Transverse colon (tissue), 3 donors: ENCODE measurements at regions not wholly inside any gene's neighbourhood (a gene's known extent, or its start where the extent isn't known, plus 50 kb on each side); places are given as distances from the start of the nearest gene placed in this dataset.

Experiments used
- EP300 ChIP-seq: sonication (generic); formaldehyde crosslinking; IDR thresholded peaks from one replicate; pipeline ENCODE4 v1.6.1; 2017; ENCODE audit warnings: antibody characterized with exemption, low read depth
- POLR2A ChIP-seq: fragments of 450-650 bp; IDR thresholded peaks from one replicate; pipeline ENCODE4 v1.6.1; 2016; ENCODE audit warnings: antibody characterized with exemption, mild to moderate bottlenecking, moderate library complexity
- TF ChIP-seq, protein P1 (sequence below), 5 experiments: fragments of 200-600 bp in 3 of 5; fragments of 450-650 bp in 2 of 5; sonication (generic) in 3 of 5; IDR thresholded peaks; 1 replicate in 2 of 5; 2 replicates in 3 of 5; pipeline ENCODE4 v1.5.1; 2016 to 2017; ENCODE audit warnings: antibody characterized with exemption in 5 of 5, inconsistent platforms in 3 of 5, mild to moderate bottlenecking in 2 of 5, moderate library complexity in 1 of 5

DNA sequence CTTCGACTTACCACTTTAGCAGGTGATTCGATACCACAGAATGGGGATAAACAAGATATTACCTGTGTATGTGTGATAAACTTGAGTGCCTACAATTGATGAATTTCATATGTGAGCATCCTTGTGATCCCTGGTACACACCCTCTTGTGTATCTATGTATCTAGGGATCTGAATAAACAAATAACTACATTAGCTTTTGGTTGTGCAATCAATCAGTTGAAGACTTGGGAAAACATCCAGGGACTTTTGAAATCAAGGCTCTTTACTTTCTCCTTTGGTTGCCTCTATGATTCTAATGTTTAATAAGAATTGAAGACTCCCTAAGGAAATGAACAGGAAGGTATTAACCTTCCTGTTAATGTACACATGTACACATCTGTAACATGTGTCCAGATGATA, 97.3 kb upstream of the DCC start:
- TF ChIP-seq, protein P1, sequence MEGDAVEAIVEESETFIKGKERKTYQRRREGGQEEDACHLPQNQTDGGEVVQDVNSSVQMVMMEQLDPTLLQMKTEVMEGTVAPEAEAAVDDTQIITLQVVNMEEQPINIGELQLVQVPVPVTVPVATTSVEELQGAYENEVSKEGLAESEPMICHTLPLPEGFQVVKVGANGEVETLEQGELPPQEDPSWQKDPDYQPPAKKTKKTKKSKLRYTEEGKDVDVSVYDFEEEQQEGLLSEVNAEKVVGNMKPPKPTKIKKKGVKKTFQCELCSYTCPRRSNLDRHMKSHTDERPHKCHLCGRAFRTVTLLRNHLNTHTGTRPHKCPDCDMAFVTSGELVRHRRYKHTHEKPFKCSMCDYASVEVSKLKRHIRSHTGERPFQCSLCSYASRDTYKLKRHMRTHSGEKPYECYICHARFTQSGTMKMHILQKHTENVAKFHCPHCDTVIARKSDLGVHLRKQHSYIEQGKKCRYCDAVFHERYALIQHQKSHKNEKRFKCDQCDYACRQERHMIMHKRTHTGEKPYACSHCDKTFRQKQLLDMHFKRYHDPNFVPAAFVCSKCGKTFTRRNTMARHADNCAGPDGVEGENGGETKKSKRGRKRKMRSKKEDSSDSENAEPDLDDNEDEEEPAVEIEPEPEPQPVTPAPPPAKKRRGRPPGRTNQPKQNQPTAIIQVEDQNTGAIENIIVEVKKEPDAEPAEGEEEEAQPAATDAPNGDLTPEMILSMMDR (IDR thresholded peaks at IDR 0.05): no peak
- TF ChIP-seq EP300 (no peak), POLR2A (no peak)
